ENCODE measurements at regions not wholly inside any gene's neighbourhood (a gene's known extent, or its start where the extent isn't known, plus 50 kb on each side); places are given as distances from the start of the nearest gene placed in this dataset.

GRCh38 chr10:100661520-100661919 lies 83.9 kb upstream of the PAX2 start:
- no peak for TF ChIP-seq CTCF (IDR thresholded peaks at IDR 0.05)
- TF ChIP-seq POLR2A (IDR thresholded peaks at IDR 0.05), result no peak
